NCI-H1092 treated with DMSO at 0.1 percent for 48 hours (cell line): ENCODE measurements at regions not wholly inside any gene's neighbourhood (a gene's known extent, or its start where the extent isn't known, plus 50 kb on each side); places are given as distances from the start of the nearest gene placed in this dataset.
"Not testable (repeated sequence)": the region's sequence is repeated elsewhere in the genome, so short reads cannot be mapped to it uniquely, and the experiment has no call there.

Source experiments
- DNase-seq: peaks from one replicate; lab custom pipeline; 2025; lab: John Stamatoyannopoulos, UW

DNA sequence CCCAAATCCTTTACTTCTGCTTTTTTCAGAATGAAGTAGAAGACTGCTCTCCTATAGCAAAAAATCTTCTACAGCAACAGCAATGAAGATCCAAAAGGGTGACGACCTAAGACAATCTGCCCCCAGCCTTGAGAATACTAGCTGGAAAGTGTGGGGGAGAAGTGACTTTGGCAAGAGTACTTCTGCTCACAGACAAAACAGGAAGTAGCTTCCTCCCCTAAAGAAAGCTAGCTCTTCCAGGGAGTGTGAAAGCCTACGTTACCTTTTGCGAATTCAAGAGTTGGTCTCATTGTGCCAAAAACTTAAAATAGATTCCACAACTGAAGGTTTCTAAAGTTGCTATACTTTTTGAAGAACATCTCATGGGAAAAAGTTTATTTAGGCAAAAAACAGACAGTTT, 1069.2 kb upstream of the CHAC2 start:
- DNase-seq = no peak

GRCh38 chr2:52697690-52698089, 1069.9 kb upstream of the CHAC2 start:
- DNase-seq = no peak

DNA sequence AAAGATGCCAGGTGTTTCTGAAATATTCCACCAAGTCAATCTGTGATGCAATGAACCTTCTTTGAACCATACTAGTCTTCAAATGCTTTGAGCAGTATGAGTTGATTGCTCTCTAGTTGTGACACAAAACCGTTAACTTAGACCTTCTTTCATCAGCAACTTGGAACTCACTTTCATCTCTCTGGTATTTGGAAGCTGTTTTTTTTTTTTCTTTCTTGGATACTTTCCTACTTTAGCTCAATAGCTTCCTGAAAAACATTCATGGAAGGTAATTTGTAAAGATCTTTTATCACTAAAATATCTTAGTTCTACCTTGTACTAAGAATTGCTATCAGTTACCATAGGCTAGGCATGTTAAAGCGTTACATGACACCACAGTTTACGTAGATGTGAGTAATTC, 1071.9 kb upstream of the CHAC2 start:
- no peak for DNase-seq

GRCh38 chr2:52686935-52687334, 1080.7 kb upstream of the CHAC2 start:
- DNase-seq = no peak

DNA sequence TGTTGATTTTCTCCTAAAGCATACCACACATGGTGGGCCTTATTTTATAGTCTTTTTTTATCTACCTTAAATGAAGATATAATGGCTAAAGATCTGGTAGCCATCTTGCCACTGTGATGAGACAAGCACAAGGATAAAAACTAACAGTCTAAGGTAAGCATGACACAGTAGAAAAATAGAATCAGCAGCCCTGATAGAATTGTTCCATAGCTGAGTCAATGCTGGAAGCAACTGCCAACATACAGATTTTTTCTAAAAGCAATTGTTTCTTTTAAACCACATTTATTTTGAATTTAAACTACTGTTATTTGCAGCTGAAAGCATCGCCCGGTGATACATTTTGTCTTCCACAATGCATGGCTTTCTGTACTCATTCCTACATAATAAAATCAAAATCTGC, 1091.5 kb upstream of the CHAC2 start:
- DNase-seq = no peak

DNA sequence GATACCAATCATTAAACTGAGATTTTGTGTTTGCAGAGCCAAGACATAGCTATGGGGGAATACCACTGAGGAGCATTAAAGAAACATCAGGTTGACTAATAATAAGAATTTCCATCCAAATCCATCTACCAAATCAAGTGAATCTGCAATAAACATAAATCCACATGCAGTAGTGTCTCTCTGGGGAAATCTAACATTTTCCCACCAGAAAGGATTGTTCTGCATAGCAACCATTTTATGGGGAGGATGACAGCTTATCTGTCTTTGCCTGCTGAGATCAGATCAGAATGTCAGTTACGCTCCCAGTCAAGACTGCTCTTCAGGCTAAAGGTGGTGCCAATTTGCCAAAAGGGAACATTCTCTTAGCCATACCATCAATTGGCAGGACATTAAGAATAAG, 1098.9 kb upstream of the CHAC2 start:
- DNase-seq = no peak

GRCh38 chr2:52659546-52659945, 1108.1 kb upstream of the CHAC2 start:
- DNase-seq = no peak

DNA sequence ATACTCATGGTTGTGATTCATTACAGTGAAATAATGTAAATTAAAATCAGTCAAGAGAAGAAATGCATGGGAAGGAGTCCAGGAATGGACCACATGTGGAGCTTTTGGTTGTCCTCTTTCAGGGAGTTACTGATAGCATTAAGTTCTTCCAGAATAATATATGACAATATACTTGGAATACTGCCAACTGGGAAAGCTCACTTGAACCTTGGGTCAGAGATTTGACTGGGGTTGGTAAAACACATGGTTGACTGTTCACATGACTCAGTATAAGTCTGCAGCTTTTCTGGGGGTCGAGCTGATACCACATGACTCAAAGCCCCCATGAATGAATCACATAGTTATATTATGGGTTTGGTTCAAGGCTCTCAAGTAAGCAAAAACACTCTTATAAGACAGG, 1109.0 kb upstream of the CHAC2 start:
- DNase-seq = no peak

DNA sequence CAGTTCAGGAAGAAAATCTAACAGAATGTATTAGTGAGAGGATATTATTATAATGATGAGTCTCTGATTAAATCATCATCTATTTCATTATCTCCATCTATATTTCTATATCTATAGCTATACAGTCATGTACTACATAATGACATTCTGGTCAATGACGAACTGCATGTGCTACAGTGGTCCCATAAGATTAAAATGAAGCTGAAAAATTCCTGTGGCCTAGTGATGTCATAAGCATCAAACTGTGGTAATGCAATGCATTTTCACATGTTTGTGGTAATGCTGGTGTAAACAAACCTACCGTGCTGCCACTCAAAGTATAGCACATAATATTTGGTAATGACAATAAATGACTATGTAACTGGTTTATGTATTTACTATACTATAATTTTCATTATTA, 1127.9 kb upstream of the CHAC2 start:
- no peak for DNase-seq

DNA sequence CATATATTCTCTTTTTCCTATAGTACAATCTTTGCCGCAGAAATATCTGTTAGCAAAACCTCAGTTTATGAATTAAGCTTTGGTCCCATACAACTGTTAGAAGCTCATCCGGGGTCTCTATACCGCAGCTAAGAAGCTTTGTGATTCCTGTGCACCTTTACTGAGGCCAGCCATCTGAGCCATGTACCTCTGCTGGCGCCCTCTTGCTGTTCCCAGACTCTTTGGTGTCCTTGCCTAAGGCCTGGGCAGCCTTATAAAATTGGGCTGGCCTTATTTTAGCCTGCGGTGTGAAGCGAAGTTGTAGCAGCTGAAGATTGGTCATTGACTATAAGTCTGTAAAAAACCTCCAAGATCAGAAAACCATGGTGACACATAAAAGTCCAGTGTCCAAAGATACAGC, 1135.1 kb upstream of the CHAC2 start:
- no peak for DNase-seq

DNA sequence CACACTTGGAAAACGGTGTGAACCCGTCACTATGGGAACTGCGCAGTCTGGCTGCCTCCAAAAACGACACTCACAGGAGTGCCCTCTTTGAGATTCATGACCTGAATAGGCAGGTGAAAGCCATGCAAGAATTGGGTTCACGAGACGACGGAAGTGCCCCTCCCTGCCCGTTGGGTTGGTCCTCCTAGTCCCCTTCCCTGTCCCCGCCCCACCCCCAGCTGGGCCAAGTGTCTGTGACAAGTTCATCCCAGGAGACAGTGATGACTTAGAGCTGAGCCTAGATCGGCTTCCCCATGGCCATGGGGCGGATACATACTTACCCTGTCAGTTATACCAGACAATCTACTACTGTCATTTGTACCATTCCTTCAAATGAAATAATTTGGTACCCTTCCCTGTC, 1137.7 kb upstream of the CHAC2 start:
- DNase-seq = no peak

DNA sequence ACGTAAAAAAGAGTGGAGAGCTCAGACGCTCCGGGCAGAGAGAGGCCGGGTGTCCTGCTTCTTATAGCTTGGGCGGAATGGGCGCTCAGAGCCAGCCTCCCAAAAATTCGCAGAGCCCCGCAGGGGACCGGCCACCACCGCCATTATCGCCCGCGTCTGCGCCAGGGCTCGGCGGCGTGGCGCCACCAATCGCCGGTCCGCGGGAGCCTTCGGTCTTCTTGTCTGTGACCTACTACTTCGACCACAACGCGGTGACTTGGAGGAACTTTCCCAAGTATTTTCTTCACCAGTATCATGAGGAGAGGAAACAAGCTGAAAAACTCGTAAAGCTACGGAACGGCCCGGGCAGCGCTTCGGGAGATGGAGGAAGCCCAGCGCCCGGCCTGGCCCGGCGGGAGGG, 1138.1 kb upstream of the CHAC2 start:
- DNase-seq = no peak

GRCh38 chr2:52622266-52622665, 1145.3 kb upstream of the CHAC2 start:
- DNase-seq = no peak

- no peak for DNase-seq
Observed at GRCh38 chr2:52613064-52613463, 1154.5 kb upstream of the CHAC2 start.

GRCh38 chr2:52611759-52612158, 1155.8 kb upstream of the CHAC2 start:
- no peak for DNase-seq

DNA sequence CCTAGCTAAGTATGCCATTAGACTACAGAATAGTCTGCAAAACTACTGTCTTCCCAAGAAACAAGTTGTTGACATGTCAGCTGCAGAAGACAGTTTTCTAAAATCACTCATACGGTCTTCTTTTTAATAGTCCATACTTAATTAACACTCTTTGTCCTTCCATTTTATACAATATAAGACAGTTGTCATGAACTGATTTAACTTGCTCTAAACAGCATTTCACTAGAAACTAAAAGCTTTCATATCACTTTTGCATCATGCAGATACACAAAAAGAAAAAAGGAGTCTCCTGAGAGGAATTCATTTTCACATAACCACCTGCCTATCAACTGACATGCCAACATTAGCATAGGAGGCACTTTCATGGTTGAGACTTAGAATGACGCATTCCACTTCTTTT, 1159.6 kb upstream of the CHAC2 start:
- no peak for DNase-seq

GRCh38 chr2:52597346-52597745, 1170.3 kb upstream of the CHAC2 start:
- DNase-seq = no peak

DNA sequence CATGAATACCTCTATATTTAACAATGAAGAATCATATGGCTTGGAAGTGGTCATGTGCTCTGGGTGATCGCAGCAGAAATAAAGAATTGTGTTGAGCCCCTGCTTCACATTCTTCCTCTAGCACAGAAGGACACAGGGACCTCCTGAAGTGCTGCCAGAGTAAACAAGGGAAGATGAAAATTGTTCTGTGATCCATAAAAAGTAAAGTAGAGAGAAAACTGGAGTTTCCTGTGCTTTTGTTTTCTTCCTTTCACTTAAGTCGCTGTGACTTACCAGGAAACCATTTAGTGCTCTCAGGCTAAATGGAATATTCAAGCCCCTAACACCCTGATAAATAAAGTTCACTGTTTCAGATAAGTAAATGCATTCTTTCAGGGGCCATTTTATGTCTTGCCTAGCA, 1173.6 kb upstream of the CHAC2 start:
- DNase-seq = no peak

DNA sequence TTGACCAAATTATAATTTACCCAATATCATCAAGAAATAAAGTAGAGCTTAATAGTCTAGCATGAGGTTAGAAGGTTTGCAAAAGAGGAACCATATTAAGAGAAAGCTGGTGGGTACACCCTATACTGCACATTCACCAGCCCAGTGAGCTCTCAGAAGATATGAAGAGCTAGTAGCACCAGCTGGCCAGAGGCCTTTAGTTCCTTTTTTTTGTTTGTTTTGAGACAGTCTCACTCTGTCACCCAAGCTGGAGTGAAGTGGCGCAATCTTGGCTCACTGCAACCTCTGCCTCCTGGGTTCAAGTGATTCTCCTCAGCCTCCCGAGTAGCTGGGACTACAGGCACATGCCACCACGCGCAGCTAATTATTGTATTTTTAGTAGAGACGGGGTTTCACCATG, 1183.5 kb upstream of the CHAC2 start:
- not testable (repeated sequence) for DNase-seq

DNA sequence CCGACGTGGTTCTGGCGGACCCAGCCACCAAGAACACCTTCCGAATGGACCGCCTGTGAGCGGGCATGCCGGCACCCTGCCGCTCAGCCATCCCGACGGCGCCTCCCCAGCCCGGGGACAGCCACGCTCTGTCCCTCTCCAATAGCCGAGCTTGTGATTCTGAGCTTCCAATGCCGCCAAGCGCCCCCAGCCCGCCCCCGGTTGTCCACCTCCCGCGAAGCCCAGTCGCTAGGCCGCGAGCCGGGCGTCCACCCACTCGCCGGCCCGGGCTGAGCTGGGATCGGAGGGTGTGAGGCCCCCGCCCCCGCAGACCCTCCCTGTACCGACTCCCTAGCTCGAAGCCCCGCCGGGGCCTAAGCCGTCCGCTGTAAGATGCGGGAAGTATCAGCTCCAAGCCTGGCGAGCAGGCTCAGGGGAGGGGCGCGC, 1195.1 kb upstream of the CHAC2 start:
- DNase-seq = no peak

GRCh38 chr2:52571380-52572347, 1195.9 kb upstream of the CHAC2 start:
- DNase-seq = no peak

DNA sequence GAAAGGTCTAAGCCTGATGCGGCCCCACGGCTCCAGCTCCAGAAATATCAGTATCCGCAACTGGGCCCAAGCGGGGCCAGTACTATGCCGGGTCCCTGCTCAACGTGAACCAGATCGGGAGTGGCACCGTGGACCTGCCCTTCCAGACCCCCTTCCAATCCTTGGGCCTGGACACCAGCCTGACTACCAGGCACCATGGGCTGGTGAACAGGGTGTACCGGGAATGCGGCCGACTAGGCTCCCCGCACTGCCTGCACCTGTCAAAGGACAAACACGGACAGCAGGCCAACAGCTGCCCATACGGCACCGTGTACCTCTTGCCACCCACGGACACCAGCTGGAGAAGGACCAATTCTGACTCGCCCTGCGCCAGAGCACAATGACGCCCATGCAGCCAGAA, 1196.9 kb upstream of the CHAC2 start:
- DNase-seq = no peak

DNA sequence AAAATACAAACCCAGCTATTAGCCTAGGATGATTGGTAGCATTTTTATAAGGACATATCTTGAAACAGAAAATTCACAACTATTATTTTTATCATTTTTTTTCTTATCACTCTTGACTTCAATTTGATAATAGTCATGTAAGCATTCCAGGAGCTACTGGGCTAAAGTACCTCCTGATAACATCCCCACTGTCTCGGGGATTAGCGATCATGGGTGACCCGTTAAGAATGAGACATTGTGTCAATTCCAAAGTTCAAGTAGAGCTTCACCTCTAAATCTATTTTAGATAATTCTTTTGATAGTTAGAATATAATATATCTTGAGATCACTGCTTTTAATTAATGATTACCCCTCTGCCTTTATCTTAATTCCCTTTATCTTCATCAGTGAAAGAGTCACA, 1204.5 kb upstream of the CHAC2 start:
- no peak for DNase-seq

GRCh38 chr2:52558265-52558664, 1209.3 kb upstream of the CHAC2 start:
- DNase-seq = no peak
